SK-N-SH (cell line): ENCODE measurements at regions not wholly inside any gene's neighbourhood (a gene's known extent, or its start where the extent isn't known, plus 50 kb on each side); places are given as distances from the start of the nearest gene placed in this dataset.

ENCODE experiments used
- CTCF ChIA-PET: fragments of 300-600, 350-600 bp; formaldehyde crosslinking; extraction: SDS; loops from one replicate; lab custom pipeline; 2021; lab: Yijun Ruan, JAX
- POLR2A ChIA-PET: fragments of 350-600 bp; sonication (Branson Sonifier 250); formaldehyde crosslinking; extraction: SDS; loops from one replicate; lab custom pipeline; 2020; ENCODE audit warnings: antibody characterized with exemption, inconsistent platforms; lab: Yijun Ruan, JAX
- DNase-seq: peaks from one replicate; pipeline ENCODE4 v3.0.0; 2012
- H2AFZ ChIP-seq: fragments of 200-600 bp; sonication (generic); 2 replicates; pipeline ENCODE4 v1.8.1; 2016; ENCODE audit warnings: antibody characterized with exemption, mild to moderate bottlenecking, low read depth
- H3F3A ChIP-seq: fragments of 200-600 bp; sonication (generic); replicated peaks from 2 replicates; pipeline ENCODE3; 2016; ENCODE audit warnings: antibody characterized with exemption, mild to moderate bottlenecking; ENCODE audit not compliant: insufficient read depth
- H3K27ac ChIP-seq, 2 experiments: fragments of 200-500 bp in 1 of 2; fragments of 200-600 bp in 1 of 2; sonication (Bioruptor generic) in 1 of 2; sonication (generic), shearing (Covaris generic) in 1 of 2; 2 replicates each; pipeline versions ENCODE4 v1.5.1 to v1.6.1; 2014 to 2016; ENCODE audit warnings: low read depth in 2 of 2, inconsistent platforms in 1 of 2, low read length in 1 of 2, mild to moderate bottlenecking in 1 of 2, mixed read lengths in 1 of 2
- H3K27me3 ChIP-seq: fragments of 200-600 bp; sonication (generic), shearing (Covaris generic); 2 replicates; pipeline ENCODE4 v1.6.1; 2016; ENCODE audit warnings: mixed run types; ENCODE audit not compliant: insufficient read depth
- H3K36me3 ChIP-seq, 2 experiments: fragments of 200-500 bp in 1 of 2; fragments of 200-600 bp in 1 of 2; sonication (Bioruptor generic) in 1 of 2; sonication (generic) in 1 of 2; replicated peaks in 1 of 2; 2 replicates each; pipeline versions ENCODE3 to v1.5.1; 2014 to 2016; ENCODE audit warnings: low read length in 1 of 2, mild to moderate bottlenecking in 1 of 2; ENCODE audit not compliant: insufficient read depth in 2 of 2, control insufficient read depth in 1 of 2
- H3K4me1 ChIP-seq, 2 experiments: fragments of 200-500 bp in 1 of 2; fragments of 200-600 bp in 1 of 2; sonication (Bioruptor generic) in 1 of 2; sonication (generic), shearing (Covaris generic) in 1 of 2; 2 replicates each; pipeline versions ENCODE4 v1.5.1 to v1.6.1; 2014 to 2016; ENCODE audit warnings: low read depth in 1 of 2, low read length in 1 of 2, mixed run types in 1 of 2; ENCODE audit not compliant: insufficient read depth in 2 of 2, control insufficient read depth in 1 of 2
- H3K4me2 ChIP-seq: fragments of 200-600 bp; sonication (generic), shearing (Covaris generic); 2 replicates; pipeline ENCODE4 v1.6.1; 2017; ENCODE audit warnings: mixed run types
- H3K4me3 ChIP-seq, 2 experiments: fragments of 200-500 bp in 1 of 2; fragments of 200-600 bp in 1 of 2; sonication (Bioruptor generic) in 1 of 2; sonication (generic), shearing (Covaris generic) in 1 of 2; 2 replicates each; pipeline versions ENCODE4 v1.5.1 to v1.8.1; 2014 to 2016; ENCODE audit warnings: low read depth in 2 of 2, inconsistent platforms in 1 of 2, low read length in 1 of 2, mild to moderate bottlenecking in 1 of 2, mixed read lengths in 1 of 2, moderate library complexity in 1 of 2
- H3K79me2 ChIP-seq: fragments of 200-600 bp; sonication (generic); 2 replicates; pipeline ENCODE4 v1.8.1; 2017; ENCODE audit warnings: mild to moderate bottlenecking; ENCODE audit not compliant: insufficient read depth
- H3K9ac ChIP-seq: fragments of 200-600 bp; sonication (generic); 2 replicates; pipeline ENCODE4 v1.6.1; 2017; ENCODE audit warnings: mixed run types
- H3K9me2 ChIP-seq: fragments of 200-600 bp; sonication (generic); 2 replicates; pipeline ENCODE4 v1.6.1; 2017; ENCODE audit warnings: mixed run types
- H3K9me3 ChIP-seq: fragments of 200-600 bp; sonication (generic); 2 replicates; pipeline ENCODE4 v1.6.1; 2017; ENCODE audit warnings: mixed run types, mild to moderate bottlenecking, moderate library complexity
- H4K20me1 ChIP-seq: fragments of 200-600 bp; sonication (generic); 2 replicates; pipeline ENCODE4 v1.6.1; 2017; ENCODE audit warnings: mild to moderate bottlenecking, mixed run types; ENCODE audit not compliant: insufficient read depth
- CHD2 ChIP-seq: fragments of 150-350 bp; IDR thresholded peaks from 2 replicates; pipeline ENCODE4 v1.6.1; 2018; ENCODE audit warnings: low read length; ENCODE audit not compliant: partially characterized antibody
- CTCF ChIP-seq: fragments of 200-600 bp; sonication (generic); IDR thresholded peaks from 2 replicates; pipeline ENCODE4 v1.6.1; 2017; ENCODE audit warnings: antibody characterized with exemption, mild to moderate bottlenecking, moderate library complexity
- ELF1 ChIP-seq: IDR thresholded peaks from 2 replicates; pipeline ENCODE4 v1.4.0; 2012
- EP300 ChIP-seq, 2 experiments: IDR thresholded peaks; 2 replicates each; pipeline versions ENCODE4 v1.4.0 to v1.6.1; 2012; ENCODE audit warnings: borderline replicate concordance in 1 of 2, low read depth in 1 of 2, low read length in 1 of 2
- EZH2phosphoT487 ChIP-seq: fragments of 200-600 bp; sonication (generic); IDR thresholded peaks from 2 replicates; pipeline ENCODE4 v1.6.1; 2017; ENCODE audit warnings: low read depth, mixed run types, mild to moderate bottlenecking, antibody characterized with exemption, moderate library complexity, borderline replicate concordance
- FOXJ3 ChIP-seq: sonication (generic); formaldehyde crosslinking; IDR thresholded peaks from 2 replicates; pipeline ENCODE4 v1.5.1; 2020; ENCODE audit warnings: mild to moderate bottlenecking, missing genetic modification reagents
- FOXM1 ChIP-seq: IDR thresholded peaks from 2 replicates; pipeline ENCODE4 v1.4.0; 2012; ENCODE audit warnings: low read depth, mild to moderate bottlenecking
- GABPA ChIP-seq: IDR thresholded peaks from 2 replicates; pipeline ENCODE4 v1.4.0; 2012; ENCODE audit warnings: low read depth, mild to moderate bottlenecking
- GATA2 ChIP-seq: sonication (generic); formaldehyde crosslinking; IDR thresholded peaks from 2 replicates; pipeline ENCODE4 v1.5.0; 2020; ENCODE audit warnings: mild to moderate bottlenecking, missing genetic modification reagents
- JUND ChIP-seq: IDR thresholded peaks from 2 replicates; pipeline ENCODE4 v1.4.0; 2012
- MAX ChIP-seq: IDR thresholded peaks from 2 replicates; pipeline ENCODE4 v1.4.0; 2012; ENCODE audit warnings: low read depth
- MEF2A ChIP-seq: IDR thresholded peaks from 2 replicates; pipeline ENCODE4 v1.4.0; 2012; ENCODE audit warnings: low read depth, borderline replicate concordance
- PBX3 ChIP-seq: IDR thresholded peaks from 2 replicates; pipeline ENCODE4; 2012
- RAD21 ChIP-seq: IDR thresholded peaks from 2 replicates; pipeline ENCODE4 v1.6.1; 2012; ENCODE audit warnings: mild to moderate bottlenecking, low read length
- RCOR1 ChIP-seq: fragments of 150-350 bp; IDR thresholded peaks from 2 replicates; pipeline ENCODE4 v1.6.1; 2017; ENCODE audit warnings: antibody characterized with exemption, low read length
- RFX5 ChIP-seq: IDR thresholded peaks from 2 replicates; pipeline ENCODE4 v1.6.1; 2012; ENCODE audit warnings: mild to moderate bottlenecking, improper control_type of control experiment, low read length
- RXRA ChIP-seq: IDR thresholded peaks from 2 replicates; pipeline ENCODE4 v1.4.0; 2012; ENCODE audit warnings: low read depth, mild to moderate bottlenecking, borderline replicate concordance
- SIN3A ChIP-seq: IDR thresholded peaks from 2 replicates; pipeline ENCODE4 v1.6.1; 2012; ENCODE audit warnings: low read depth, mild to moderate bottlenecking, low read length, moderate library complexity, borderline replicate concordance
- SMC3 ChIP-seq: IDR thresholded peaks from 2 replicates; pipeline ENCODE4 v1.6.1; 2012; ENCODE audit warnings: low read depth, low read length, improper control_type of control experiment
- ZBTB33 ChIP-seq: IDR thresholded peaks from 2 replicates; pipeline ENCODE4 v1.4.0; 2012; ENCODE audit warnings: low read depth, borderline replicate concordance
- WGBS: methylation state at CpG from one replicate; pipeline ENCODE4 v1.1.6; 2017; ENCODE audit warnings: low lambda C conversion rate; 5-methylcytosine and 5-hydroxymethylcytosine counted together

GRCh38 chr7:20558963-20559716 lies 56.3 kb upstream of the ABCB5 start (continued):
- no peak for TF ChIP-seq SIN3A
- peak; percentile 61; the same call in 1 of the 2 replicates for TF ChIP-seq RCOR1
- no peak; the same call in 1 of the 2 replicates for TF ChIP-seq RAD21
- TF ChIP-seq GATA2: peak; percentile 71
- no peak for TF ChIP-seq ELF1
- TF ChIP-seq FOXM1: no peak
- TF ChIP-seq CTCF: no peak
- no peak for TF ChIP-seq GABPA
- peak; percentile 79; the same call in 1 of the 2 replicates for TF ChIP-seq FOXJ3 (CRISPR knock-in tag)
- no peak for TF ChIP-seq SMC3

- H3K36me3 ChIP-seq: no peaks in the 10 kb centered on the region
- H4K20me1 ChIP-seq: no peaks in the 10 kb centered on the region
- no peaks in the 10 kb centered on the region for H3K9me2 ChIP-seq
- H3K9ac ChIP-seq: no peak overlapping the region
- no peaks in the 10 kb centered on the region for H3K27me3 ChIP-seq
- WGBS: 46% methylated on average over 5 of the region's 5 CpGs
- CTCF ChIA-PET: interaction anchor here (1.2 to 3.5 kb wide), 6 partner anchors 11 to 229 kb away, joined by 3 to 14 read pairs (median 6); partner anchors contain the start of gene ITGB8
- H3K79me2 ChIP-seq: no peaks in the 10 kb centered on the region
- H2AFZ ChIP-seq: no peak overlapping the region
- H3K27ac ChIP-seq: no peak overlapping the region; a peak in 1 of 4 replicates
- H3F3A ChIP-seq: no peaks in the 10 kb centered on the region
- no peak overlapping the region for H3K4me3 ChIP-seq
- peaks cover 0 to 14% of the 10 kb centered on the region in 2 experiments; a peak in 2 of 4 replicates for H3K4me1 ChIP-seq
- DNase-seq: no peak
- TF ChIP-seq CTCF: no peak
- no peak for TF ChIP-seq FOXJ3 (CRISPR knock-in tag)
- TF ChIP-seq RCOR1: no peak
- TF ChIP-seq MAX: no peak
- no peak for TF ChIP-seq SIN3A
- TF ChIP-seq MEF2A: no peak
- no peak for TF ChIP-seq RAD21
- TF ChIP-seq RXRA: no peak
- no peak for TF ChIP-seq EZH2phosphoT487
- TF ChIP-seq ZBTB33: no peak
- no peak for TF ChIP-seq FOXM1
- TF ChIP-seq PBX3: no peak
- no peak for TF ChIP-seq CHD2
- no peak for TF ChIP-seq SMC3
- TF ChIP-seq RFX5: no peak
- TF ChIP-seq EP300 (IDR thresholded peaks at IDR 0.05; ENCODE audit: borderline replicate concordance in 1 of 2, low read depth in 1 of 2, low read length in 1 of 2): no peak
- TF ChIP-seq JUND: no peak
- H3K9me3 ChIP-seq: no peaks in the 10 kb centered on the region
- POLR2A ChIA-PET: interaction anchor here (1.0 kb wide), 2 partner anchors 18 to 230 kb away, joined by 5 read pairs; partner anchors contain the start of gene ITGB8
- no peak overlapping the region for H3K4me2 ChIP-seq
Observed at GRCh38 chr7:20559883-20560282, 55.6 kb upstream of the ABCB5 start.
